ENCODE measurements at regions not wholly inside any gene's neighbourhood (a gene's known extent, or its start where the extent isn't known, plus 50 kb on each side); places are given as distances from the start of the nearest gene placed in this dataset.

GRCh38 chr3:86162521-86162920 lies 828.4 kb downstream of the VGLL3 start:
- TF ChIP-seq CTCF (conservative IDR thresholded peaks at IDR 0.05 in 1 of 2, IDR thresholded peaks at IDR 0.05 in 1 of 2; ENCODE audit: low read depth in 1 of 2, low read length in 2 of 2) (no peak), EZH2 (IDR thresholded peaks at IDR 0.05; ENCODE audit: low read length, missing control alignments) (no peak)
